ENCODE measurements at regions not wholly inside any gene's neighbourhood (a gene's known extent, or its start where the extent isn't known, plus 50 kb on each side); places are given as distances from the start of the nearest gene placed in this dataset.

DNA sequence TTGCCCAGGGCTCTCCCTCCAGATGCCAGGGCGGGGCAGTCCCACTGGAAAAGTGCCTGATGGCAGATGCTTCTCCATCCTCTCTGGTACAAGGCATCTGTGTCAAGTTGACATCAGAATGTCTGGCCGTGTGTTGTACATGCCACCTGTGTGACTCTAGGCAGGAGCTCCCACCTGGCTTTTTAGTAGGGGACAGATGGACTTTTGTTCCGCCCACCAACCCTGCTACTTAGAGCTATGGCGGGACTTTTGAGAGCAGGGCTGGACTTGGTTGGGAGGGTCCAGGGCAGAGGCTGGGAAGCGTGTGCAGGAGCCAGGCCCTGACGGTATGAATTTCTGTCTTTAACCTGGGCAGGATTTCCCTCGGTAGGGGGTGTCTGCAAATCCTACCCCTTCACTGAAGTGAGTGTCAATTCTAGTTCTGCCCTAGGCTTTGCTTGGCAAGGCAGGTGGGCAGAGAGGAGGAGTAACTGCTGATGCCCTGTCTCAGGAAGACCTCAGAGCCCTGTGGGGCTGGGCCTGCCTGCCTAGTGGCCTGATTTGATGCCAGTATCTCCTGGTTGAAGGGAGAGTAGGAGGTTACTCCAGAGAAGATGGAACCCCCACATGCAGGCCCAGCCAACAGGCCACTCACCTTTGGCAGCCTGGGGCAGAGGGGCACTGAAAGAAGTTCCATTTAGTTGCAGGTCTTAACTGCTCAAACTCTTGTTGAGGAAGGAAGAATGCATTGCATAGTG, 99.1 kb downstream of the PJA1 start:
- DNase-seq: no peak
- no peaks in the 10 kb centered on the region for H3K27me3 ChIP-seq
- H3K27ac ChIP-seq: no peak overlapping the region
- H3K36me3 ChIP-seq: no peaks in the 10 kb centered on the region
- no peak overlapping the region for H3K4me3 ChIP-seq
- intact Hi-C loops (cut with DNase I): loop anchor here (10.0 kb wide), 1 partner anchor 159 kb away; no protein-coding TSS in a partner anchor
- no peaks in the 10 kb centered on the region for H3K9me3 ChIP-seq
- no peak for TF ChIP-seq POLR2AphosphoS5 (IDR thresholded peaks at IDR 0.05)
- WGBS, 2 donors: 89 to 91% methylated on average over 7 of the region's 7 CpGs
- H3K4me1 ChIP-seq: peaks cover 0 to 7% (median 4%) of the 10 kb centered on the region in 4 donors

DNA sequence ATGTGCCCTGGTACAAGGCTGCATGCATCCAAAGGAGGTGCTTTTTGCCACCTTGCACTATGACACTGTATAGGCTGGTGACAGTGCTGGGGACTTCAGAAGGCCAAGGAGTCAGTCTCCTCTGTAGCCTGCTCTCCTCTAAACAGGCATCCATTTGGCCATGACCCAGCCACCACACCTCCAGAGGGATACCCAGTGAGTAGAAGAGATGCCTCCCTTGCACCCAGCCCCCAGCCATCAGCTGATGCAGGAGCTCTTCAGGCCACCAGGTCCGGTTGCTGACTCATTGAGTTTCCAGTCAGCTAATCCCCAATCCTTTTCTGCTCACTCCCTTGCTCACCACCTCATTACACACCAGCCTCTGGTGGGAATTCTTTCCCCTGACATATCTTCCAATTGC, 99.8 kb downstream of the PJA1 start:
- no peak for DNase-seq
- Histone ChIP-seq H3K27ac (no peak overlapping the region), H3K4me1 (no peaks in the 10 kb centered on the region), H3K4me3 (no peak overlapping the region), H3K9me3 (no peaks in the 10 kb centered on the region), H3K36me3 (no peaks in the 10 kb centered on the region), H3K27me3 (no peaks in the 10 kb centered on the region)
- intact Hi-C loops (cut with DNase I): loop anchor here (10.0 kb wide), 1 partner anchor 159 kb away; no protein-coding TSS in a partner anchor
- WGBS, 2 donors: 77 to 83% methylated on average over 1 of the region's 1 CpG
- TF ChIP-seq, protein P1, sequence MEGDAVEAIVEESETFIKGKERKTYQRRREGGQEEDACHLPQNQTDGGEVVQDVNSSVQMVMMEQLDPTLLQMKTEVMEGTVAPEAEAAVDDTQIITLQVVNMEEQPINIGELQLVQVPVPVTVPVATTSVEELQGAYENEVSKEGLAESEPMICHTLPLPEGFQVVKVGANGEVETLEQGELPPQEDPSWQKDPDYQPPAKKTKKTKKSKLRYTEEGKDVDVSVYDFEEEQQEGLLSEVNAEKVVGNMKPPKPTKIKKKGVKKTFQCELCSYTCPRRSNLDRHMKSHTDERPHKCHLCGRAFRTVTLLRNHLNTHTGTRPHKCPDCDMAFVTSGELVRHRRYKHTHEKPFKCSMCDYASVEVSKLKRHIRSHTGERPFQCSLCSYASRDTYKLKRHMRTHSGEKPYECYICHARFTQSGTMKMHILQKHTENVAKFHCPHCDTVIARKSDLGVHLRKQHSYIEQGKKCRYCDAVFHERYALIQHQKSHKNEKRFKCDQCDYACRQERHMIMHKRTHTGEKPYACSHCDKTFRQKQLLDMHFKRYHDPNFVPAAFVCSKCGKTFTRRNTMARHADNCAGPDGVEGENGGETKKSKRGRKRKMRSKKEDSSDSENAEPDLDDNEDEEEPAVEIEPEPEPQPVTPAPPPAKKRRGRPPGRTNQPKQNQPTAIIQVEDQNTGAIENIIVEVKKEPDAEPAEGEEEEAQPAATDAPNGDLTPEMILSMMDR (IDR thresholded peaks at IDR 0.05): no peak
- TF ChIP-seq EP300 (IDR thresholded peaks at IDR 0.05) (no peak), POLR2AphosphoS5 (IDR thresholded peaks at IDR 0.05) (no peak), POLR2A (IDR thresholded peaks at IDR 0.05) (no peak)

DNA sequence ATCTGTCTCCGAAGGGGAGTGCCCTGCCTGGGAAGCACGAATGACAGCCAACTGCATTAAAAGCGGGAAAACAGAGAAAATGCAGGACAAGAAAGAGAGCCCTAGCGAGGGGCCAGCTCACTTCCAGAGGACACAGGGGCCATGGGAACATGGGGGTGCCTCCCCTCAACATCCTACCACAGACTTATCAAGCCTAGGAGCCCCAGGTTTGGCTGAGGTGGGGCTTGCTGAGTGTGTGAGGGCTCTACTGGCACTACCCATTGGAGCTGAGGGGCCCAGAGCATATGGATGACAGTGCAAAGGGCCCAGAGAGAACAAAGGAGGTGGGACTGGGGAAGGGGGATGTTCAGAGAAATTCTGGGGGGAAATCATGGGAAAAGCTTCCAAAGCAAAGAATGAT, 101.8 kb downstream of the PJA1 start:
- no peaks in the 10 kb centered on the region for H3K9me3 ChIP-seq
- 87 to 88% methylated on average over 4 of the region's 4 CpGs for WGBS, 2 donors

DNA sequence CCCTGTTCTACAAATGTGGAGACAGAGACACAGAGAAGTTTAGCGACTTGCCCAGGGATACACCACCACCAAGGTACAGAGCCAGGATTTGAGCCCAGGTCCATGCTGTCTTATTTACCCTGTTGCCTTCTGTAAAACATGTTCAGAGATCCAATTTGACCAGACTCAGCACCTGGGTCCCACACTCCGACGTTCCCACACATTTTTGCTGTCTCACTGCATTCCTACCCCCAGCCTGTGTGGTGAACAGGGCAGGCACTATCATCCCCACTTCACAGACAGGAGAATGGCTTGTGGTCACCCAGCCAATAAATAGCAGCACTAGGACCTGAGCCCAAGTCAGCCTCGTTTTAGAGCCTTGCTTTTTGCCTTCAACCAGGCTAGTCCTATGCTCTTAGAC, 102.8 kb downstream of the PJA1 start:
- 86 to 88% methylated on average over 4 of the region's 4 CpGs for WGBS, 2 donors
- Histone ChIP-seq H3K4me3 (no peak overlapping the region), H3K27ac (no peak overlapping the region), H3K9me3 (no peaks in the 10 kb centered on the region), H3K27me3 (no peaks in the 10 kb centered on the region), H3K36me3 (no peaks in the 10 kb centered on the region), H3K4me1 (no peaks in the 10 kb centered on the region)
- intact Hi-C loops (cut with DNase I): loop anchor here (10.0 kb wide), 1 partner anchor 162 kb away; no protein-coding TSS in a partner anchor
- TF ChIP-seq, protein P1 (IDR thresholded peaks at IDR 0.05): no peak
- TF ChIP-seq POLR2AphosphoS5 (IDR thresholded peaks at IDR 0.05) (no peak), EP300 (IDR thresholded peaks at IDR 0.05) (no peak), POLR2A (IDR thresholded peaks at IDR 0.05) (no peak)
- no peak for DNase-seq

More for the DNA sequence above, 101.8 kb downstream of the PJA1 start:
- Histone ChIP-seq H3K4me1 (no peaks in the 10 kb centered on the region), H3K4me3 (no peak overlapping the region), H3K27ac (no peak overlapping the region), H3K27me3 (no peaks in the 10 kb centered on the region), H3K36me3 (no peaks in the 10 kb centered on the region)
- intact Hi-C loops (cut with DNase I): loop anchor here (10.0 kb wide), 1 partner anchor 161 kb away; no protein-coding TSS in a partner anchor
- TF ChIP-seq, protein P1 (IDR thresholded peaks at IDR 0.05): no peak
- TF ChIP-seq POLR2A (IDR thresholded peaks at IDR 0.05) (no peak), EP300 (IDR thresholded peaks at IDR 0.05) (no peak), POLR2AphosphoS5 (IDR thresholded peaks at IDR 0.05) (no peak)
- no peak for DNase-seq

DNA sequence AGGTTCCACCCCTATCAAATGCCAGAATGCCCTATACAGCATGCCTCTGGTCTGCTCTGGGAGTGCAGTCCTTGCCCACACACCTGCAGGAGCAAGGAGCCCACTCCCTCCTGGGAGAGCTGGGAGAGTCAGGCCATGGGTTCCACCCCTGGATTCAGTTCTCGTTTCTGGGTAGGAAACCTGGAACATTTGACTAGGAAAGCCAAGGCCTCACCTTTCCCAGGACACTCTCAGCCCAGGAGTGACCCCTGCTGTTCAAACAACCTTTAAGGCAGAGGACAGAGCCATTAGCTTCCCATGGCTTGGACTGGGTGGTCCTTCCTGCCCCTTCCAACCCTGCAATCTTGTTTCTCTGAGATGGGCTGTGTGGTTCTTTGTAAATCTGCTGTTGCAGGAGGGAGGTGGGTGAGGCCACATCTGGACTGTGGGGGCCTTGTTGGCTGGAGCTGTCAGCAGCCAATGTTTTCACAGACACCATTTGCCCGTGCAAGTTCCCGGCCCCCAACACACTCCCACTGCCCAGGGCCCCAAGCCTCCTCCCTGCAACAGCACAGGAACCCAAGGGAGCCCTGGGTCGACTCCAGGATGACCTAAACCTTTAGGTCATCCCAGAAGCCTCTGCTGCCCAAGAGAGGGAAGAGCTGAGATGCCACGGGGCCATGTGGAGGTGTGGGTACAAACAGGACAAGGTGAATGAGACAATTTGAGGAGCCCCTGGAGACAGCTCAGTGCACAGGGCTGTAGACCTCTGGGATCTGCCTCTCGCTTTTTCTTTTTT, 104.4 kb downstream of the PJA1 start:
- TF ChIP-seq, protein P1 (IDR thresholded peaks at IDR 0.05): peak in 3 of 4 experiments; percentile 29 to 37 (median 32)
- TF ChIP-seq POLR2AphosphoS5 (IDR thresholded peaks at IDR 0.05): peak in 1 of 4 donors; percentile 13
- TF ChIP-seq EP300 (IDR thresholded peaks at IDR 0.05): no peak
- TF ChIP-seq POLR2A (IDR thresholded peaks at IDR 0.05): no peak
- no peak overlapping the region for H3K4me3 ChIP-seq
- no peaks in the 10 kb centered on the region for H3K4me1 ChIP-seq
- H3K27ac ChIP-seq: no peak overlapping the region
- 51 to 72% methylated on average over 6 of the region's 6 CpGs for WGBS, 2 donors
- H3K27me3 ChIP-seq: no peaks in the 10 kb centered on the region
- intact Hi-C loops (cut with DNase I): loop anchor here (1.0 to 10.0 kb wide), 2 partner anchors 164 to 233 kb away; no protein-coding TSS in a partner anchor
- no peaks in the 10 kb centered on the region for H3K36me3 ChIP-seq
- H3K9me3 ChIP-seq: no peaks in the 10 kb centered on the region
- no peak for DNase-seq

Data from sigmoid colon (tissue), 6 donors.